ENCODE measurements at regions not wholly inside any gene's neighbourhood (a gene's known extent, or its start where the extent isn't known, plus 50 kb on each side); places are given as distances from the start of the nearest gene placed in this dataset.

GRCh38 chr6:81456416-81456815 lies 296.1 kb downstream of the TENT5A start:
- Histone ChIP-seq H3K27ac (ENCODE audit: low read depth, low read length) (no peak overlapping the region), H3K9ac (ENCODE audit: low read length in 5 of 5) (no peak overlapping the region), H3K4me1 (ENCODE audit: control insufficient read depth in 5 of 5, insufficient read depth in 5 of 5, low read length in 5 of 5) (peaks cover 0 to 5% (median 0%) of the 10 kb centered on the region in 5 donors), H3K36me3 (ENCODE audit: control insufficient read depth in 5 of 5, insufficient read depth in 5 of 5, low read length in 5 of 5) (no peaks in the 10 kb centered on the region), H3K4me3 (ENCODE audit: low read depth in 1 of 5, low read length in 5 of 5) (no peak overlapping the region), H3K27me3 (ENCODE audit: control insufficient read depth in 5 of 5, insufficient read depth in 4 of 5, low read length in 5 of 5) (no peaks in the 10 kb centered on the region), H3K9me3 (ENCODE audit: control insufficient read depth in 5 of 5, low read length in 5 of 5) (no peaks in the 10 kb centered on the region)

GRCh38 chr6:81455641-81456040 lies 296.8 kb downstream of the TENT5A start:
- H3K4me3 ChIP-seq (ENCODE audit: low read depth in 1 of 5, low read length in 5 of 5), result no peak overlapping the region
- H3K36me3 ChIP-seq (ENCODE audit: control insufficient read depth in 5 of 5, insufficient read depth in 5 of 5, low read length in 5 of 5), result no peaks in the 10 kb centered on the region
- no peaks in the 10 kb centered on the region for H3K27me3 ChIP-seq (ENCODE audit: control insufficient read depth in 5 of 5, insufficient read depth in 4 of 5, low read length in 5 of 5)
- H3K9me3 ChIP-seq (ENCODE audit: control insufficient read depth in 5 of 5, low read length in 5 of 5), result no peaks in the 10 kb centered on the region
- H3K4me1 ChIP-seq (ENCODE audit: control insufficient read depth in 5 of 5, insufficient read depth in 5 of 5, low read length in 5 of 5), result peaks cover 0 to 5% (median 0%) of the 10 kb centered on the region in 5 donors
- no peak overlapping the region for H3K27ac ChIP-seq (ENCODE audit: low read depth, low read length)
- H3K9ac ChIP-seq (ENCODE audit: low read length in 5 of 5), result no peak overlapping the region

- no peak overlapping the region for H3K9ac ChIP-seq (ENCODE audit: low read length in 5 of 5)
- no peak overlapping the region for H3K4me3 ChIP-seq (ENCODE audit: low read depth in 1 of 5, low read length in 5 of 5)
- no peaks in the 10 kb centered on the region for H3K9me3 ChIP-seq (ENCODE audit: control insufficient read depth in 5 of 5, low read length in 5 of 5)
- no peak overlapping the region for H3K27ac ChIP-seq (ENCODE audit: low read depth, low read length)
- H3K4me1 ChIP-seq (ENCODE audit: control insufficient read depth in 5 of 5, insufficient read depth in 5 of 5, low read length in 5 of 5), result peaks cover 0 to 8% (median 0%) of the 10 kb centered on the region in 5 donors
- no peaks in the 10 kb centered on the region for H3K36me3 ChIP-seq (ENCODE audit: control insufficient read depth in 5 of 5, insufficient read depth in 5 of 5, low read length in 5 of 5)
- no peaks in the 10 kb centered on the region for H3K27me3 ChIP-seq (ENCODE audit: control insufficient read depth in 5 of 5, insufficient read depth in 4 of 5, low read length in 5 of 5)
Observed at GRCh38 chr6:81451787-81452186, 300.7 kb downstream of the TENT5A start.

- Histone ChIP-seq H3K36me3 (ENCODE audit: control insufficient read depth in 5 of 5, insufficient read depth in 5 of 5, low read length in 5 of 5) (no peaks in the 10 kb centered on the region), H3K4me3 (ENCODE audit: low read depth in 1 of 5, low read length in 5 of 5) (no peak overlapping the region), H3K27me3 (ENCODE audit: control insufficient read depth in 5 of 5, insufficient read depth in 4 of 5, low read length in 5 of 5) (no peaks in the 10 kb centered on the region), H3K9me3 (ENCODE audit: control insufficient read depth in 5 of 5, low read length in 5 of 5) (no peaks in the 10 kb centered on the region), H3K9ac (ENCODE audit: low read length in 5 of 5) (no peak overlapping the region), H3K27ac (ENCODE audit: low read depth, low read length) (no peak overlapping the region), H3K4me1 (ENCODE audit: control insufficient read depth in 5 of 5, insufficient read depth in 5 of 5, low read length in 5 of 5) (peaks cover 0 to 3% (median 0%) of the 10 kb centered on the region in 5 donors)
Observed at GRCh38 chr6:81450180-81450579, 302.3 kb downstream of the TENT5A start.

- Histone ChIP-seq H3K27ac (ENCODE audit: low read depth, low read length) (no peak overlapping the region), H3K4me1 (ENCODE audit: control insufficient read depth in 5 of 5, insufficient read depth in 5 of 5, low read length in 5 of 5) (peaks cover 0 to 3% (median 0%) of the 10 kb centered on the region in 5 donors), H3K9ac (ENCODE audit: low read length in 5 of 5) (no peak overlapping the region), H3K4me3 (ENCODE audit: low read depth in 1 of 5, low read length in 5 of 5) (no peak overlapping the region), H3K36me3 (ENCODE audit: control insufficient read depth in 5 of 5, insufficient read depth in 5 of 5, low read length in 5 of 5) (no peaks in the 10 kb centered on the region), H3K27me3 (ENCODE audit: control insufficient read depth in 5 of 5, insufficient read depth in 4 of 5, low read length in 5 of 5) (no peaks in the 10 kb centered on the region), H3K9me3 (ENCODE audit: control insufficient read depth in 5 of 5, low read length in 5 of 5) (no peaks in the 10 kb centered on the region)
Observed at GRCh38 chr6:81446509-81446908, 306.0 kb downstream of the TENT5A start.

GRCh38 chr6:81439417-81439816 lies 313.1 kb downstream of the TENT5A start:
- no peaks in the 10 kb centered on the region for H3K4me1 ChIP-seq (ENCODE audit: control insufficient read depth in 5 of 5, insufficient read depth in 5 of 5, low read length in 5 of 5)
- peaks cover 3 to 31% (median 16%) of the 10 kb centered on the region in 5 donors for H3K9me3 ChIP-seq (ENCODE audit: control insufficient read depth in 5 of 5, low read length in 5 of 5)
- no peaks in the 10 kb centered on the region for H3K27me3 ChIP-seq (ENCODE audit: control insufficient read depth in 5 of 5, insufficient read depth in 4 of 5, low read length in 5 of 5)
- H3K36me3 ChIP-seq (ENCODE audit: control insufficient read depth in 5 of 5, insufficient read depth in 5 of 5, low read length in 5 of 5), result no peaks in the 10 kb centered on the region
- H3K9ac ChIP-seq (ENCODE audit: low read length in 5 of 5), result no peak overlapping the region
- no peak overlapping the region for H3K27ac ChIP-seq (ENCODE audit: low read depth, low read length)
- H3K4me3 ChIP-seq (ENCODE audit: low read depth in 1 of 5, low read length in 5 of 5), result no peak overlapping the region

- H3K4me1 ChIP-seq (ENCODE audit: control insufficient read depth in 5 of 5, insufficient read depth in 5 of 5, low read length in 5 of 5), result no peaks in the 10 kb centered on the region
- H3K9ac ChIP-seq (ENCODE audit: low read length in 5 of 5), result no peak overlapping the region
- no peaks in the 10 kb centered on the region for H3K27me3 ChIP-seq (ENCODE audit: control insufficient read depth in 5 of 5, insufficient read depth in 4 of 5, low read length in 5 of 5)
- no peak overlapping the region for H3K27ac ChIP-seq (ENCODE audit: low read depth, low read length)
- peaks cover 3 to 31% (median 16%) of the 10 kb centered on the region in 5 donors for H3K9me3 ChIP-seq (ENCODE audit: control insufficient read depth in 5 of 5, low read length in 5 of 5)
- no peak overlapping the region for H3K4me3 ChIP-seq (ENCODE audit: low read depth in 1 of 5, low read length in 5 of 5)
- no peaks in the 10 kb centered on the region for H3K36me3 ChIP-seq (ENCODE audit: control insufficient read depth in 5 of 5, insufficient read depth in 5 of 5, low read length in 5 of 5)
Observed at GRCh38 chr6:81436990-81437389, 315.5 kb downstream of the TENT5A start.

DNA sequence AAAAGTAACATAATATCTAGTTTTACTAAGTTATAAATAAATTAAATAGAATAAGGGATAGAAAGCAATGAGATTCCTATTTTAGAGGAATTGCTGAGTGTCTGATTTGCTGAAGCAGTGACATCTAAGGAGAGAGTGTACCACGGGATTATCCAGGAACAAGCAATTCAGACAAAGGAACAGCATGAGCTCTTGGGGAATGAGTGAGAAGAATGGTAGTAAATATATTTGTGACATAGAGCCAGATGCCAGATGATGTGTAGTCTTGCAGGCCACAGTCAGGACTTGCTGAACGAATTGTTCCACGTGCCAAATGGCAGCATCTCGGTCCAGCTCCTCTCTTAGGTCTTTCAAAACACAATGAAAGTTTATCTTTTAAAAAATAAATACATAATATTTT lies 339.2 kb downstream of the TENT5A start:
- Histone ChIP-seq H3K27me3 (ENCODE audit: control insufficient read depth in 5 of 5, insufficient read depth in 4 of 5, low read length in 5 of 5) (no peaks in the 10 kb centered on the region), H3K9ac (ENCODE audit: low read length in 5 of 5) (no peak overlapping the region), H3K4me1 (ENCODE audit: control insufficient read depth in 5 of 5, insufficient read depth in 5 of 5, low read length in 5 of 5) (no peaks in the 10 kb centered on the region), H3K36me3 (ENCODE audit: control insufficient read depth in 5 of 5, insufficient read depth in 5 of 5, low read length in 5 of 5) (no peaks in the 10 kb centered on the region), H3K9me3 (ENCODE audit: control insufficient read depth in 5 of 5, low read length in 5 of 5) (peaks cover 0 to 2% (median 0%) of the 10 kb centered on the region in 5 donors), H3K27ac (ENCODE audit: low read depth, low read length) (no peak overlapping the region), H3K4me3 (ENCODE audit: low read depth in 1 of 5, low read length in 5 of 5) (no peak overlapping the region)

DNA sequence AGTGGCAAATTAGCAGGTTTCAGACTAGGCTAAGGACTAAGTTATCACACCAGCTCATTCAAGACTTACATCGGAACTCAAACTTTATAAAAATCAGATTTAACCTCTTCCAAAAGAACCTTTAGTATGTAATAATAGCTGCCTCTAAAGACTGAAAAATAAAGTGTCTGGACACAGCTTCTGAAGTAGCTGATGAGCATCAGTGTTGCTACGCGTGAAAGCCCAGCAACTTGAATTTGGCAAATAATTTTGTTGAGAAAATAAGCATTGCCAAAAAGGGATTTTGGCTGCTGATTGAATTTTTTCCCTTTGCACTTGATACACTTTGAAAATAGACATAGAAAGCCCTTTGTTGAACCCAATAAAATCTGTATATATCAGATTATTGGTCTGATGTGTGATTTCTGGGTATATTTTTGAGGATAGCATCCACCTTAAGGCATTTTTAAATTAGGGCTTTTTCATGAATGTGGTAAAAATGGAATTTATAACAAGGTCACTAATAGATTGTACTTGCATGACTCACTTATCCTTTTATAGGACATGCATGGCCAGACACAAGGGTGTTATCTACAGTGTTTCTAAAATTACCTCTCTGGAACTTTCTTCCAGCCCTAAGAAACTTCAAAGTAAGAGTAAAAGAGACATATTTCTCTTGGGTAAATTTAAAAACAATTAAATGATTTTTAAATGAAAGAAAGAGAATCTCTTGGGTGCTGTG lies 350.4 kb downstream of the TENT5A start:
- no peak overlapping the region for H3K4me3 ChIP-seq (ENCODE audit: low read depth in 1 of 5, low read length in 5 of 5)
- H3K27ac ChIP-seq (ENCODE audit: low read depth, low read length), result no peak overlapping the region

DNA sequence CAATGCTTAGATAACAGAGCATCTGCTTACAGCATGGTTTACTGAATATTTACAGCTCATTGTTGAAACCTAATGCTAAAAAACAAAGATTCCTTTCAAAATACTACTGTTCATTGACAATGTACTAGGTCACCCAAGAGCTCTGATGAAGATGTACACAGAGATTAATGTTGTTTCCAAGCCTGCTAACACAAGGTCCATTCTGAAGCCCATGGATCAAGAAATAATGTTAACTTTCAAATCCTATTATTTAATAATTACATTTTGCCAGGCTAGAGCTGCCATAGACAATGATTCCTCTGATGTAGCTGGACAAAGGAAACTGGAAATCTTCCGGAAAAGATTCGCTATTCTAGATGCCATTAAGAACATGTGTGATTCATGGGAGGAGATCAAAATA lies 355.6 kb downstream of the TENT5A start:
- Histone ChIP-seq H3K9ac (ENCODE audit: low read length in 5 of 5) (no peak overlapping the region), H3K4me3 (ENCODE audit: low read depth in 1 of 5, low read length in 5 of 5) (no peak overlapping the region), H3K36me3 (ENCODE audit: control insufficient read depth in 5 of 5, insufficient read depth in 5 of 5, low read length in 5 of 5) (no peaks in the 10 kb centered on the region), H3K27ac (ENCODE audit: low read depth, low read length) (no peak overlapping the region), H3K9me3 (ENCODE audit: control insufficient read depth in 5 of 5, low read length in 5 of 5) (peaks cover 0 to 8% (median 3%) of the 10 kb centered on the region in 5 donors), H3K4me1 (ENCODE audit: control insufficient read depth in 5 of 5, insufficient read depth in 5 of 5, low read length in 5 of 5) (peaks cover 0 to 2% (median 0%) of the 10 kb centered on the region in 5 donors), H3K27me3 (ENCODE audit: control insufficient read depth in 5 of 5, insufficient read depth in 4 of 5, low read length in 5 of 5) (no peaks in the 10 kb centered on the region)

More for the DNA sequence above, 350.4 kb downstream of the TENT5A start:
- Histone ChIP-seq H3K4me1 (ENCODE audit: control insufficient read depth in 5 of 5, insufficient read depth in 5 of 5, low read length in 5 of 5) (peaks cover 0 to 7% (median 0%) of the 10 kb centered on the region in 5 donors), H3K27me3 (ENCODE audit: control insufficient read depth in 5 of 5, insufficient read depth in 4 of 5, low read length in 5 of 5) (no peaks in the 10 kb centered on the region), H3K36me3 (ENCODE audit: control insufficient read depth in 5 of 5, insufficient read depth in 5 of 5, low read length in 5 of 5) (no peaks in the 10 kb centered on the region), H3K9ac (ENCODE audit: low read length in 5 of 5) (no peak overlapping the region), H3K9me3 (ENCODE audit: control insufficient read depth in 5 of 5, low read length in 5 of 5) (no peaks in the 10 kb centered on the region)
